Activated T-cell treated with anti-CD3 and anti-CD28 coated beads for 4 hours (primary cell): ENCODE measurements at regions not wholly inside any gene's neighbourhood (a gene's known extent, or its start where the extent isn't known, plus 50 kb on each side); places are given as distances from the start of the nearest gene placed in this dataset.
"Not testable (repeated sequence)": the region's sequence is repeated elsewhere in the genome, so short reads cannot be mapped to it uniquely, and the experiment has no call there.

ENCODE experiments used
- DNase-seq: peaks from one replicate; pipeline ENCODE4 v3.0.0-alpha.2; 2020

GRCh38 chr2:194883711-194884110, 773.3 kb upstream of the SLC39A10 start:
- DNase-seq, result no peak

DNA sequence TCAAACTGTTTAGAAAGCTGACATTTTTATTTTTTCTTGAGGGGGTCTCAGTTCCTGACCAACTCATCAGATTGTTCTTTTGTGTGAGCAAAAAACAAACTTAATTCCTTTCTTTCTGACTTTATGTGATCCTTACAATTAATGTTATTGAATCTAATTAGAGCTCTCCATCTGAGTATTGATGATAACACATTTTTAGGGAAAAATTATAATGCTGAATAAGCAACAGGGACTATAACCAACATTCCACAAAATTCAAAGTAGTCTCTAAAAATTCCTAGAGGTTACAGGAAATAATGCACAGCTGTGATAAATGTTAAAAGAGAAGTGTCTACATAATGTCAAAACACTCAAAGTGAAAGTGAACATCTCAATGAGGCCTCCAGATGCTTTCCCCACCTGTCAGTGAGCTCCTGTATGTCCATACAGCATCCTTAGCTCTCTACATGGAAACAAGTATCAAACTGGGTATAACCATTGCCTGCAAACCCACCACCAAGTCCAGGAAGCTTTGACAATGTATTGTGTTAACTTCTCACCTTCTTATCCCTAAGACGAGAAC, 786.0 kb upstream of the SLC39A10 start:
- DNase-seq, result no peak

GRCh38 chr2:194867328-194867727, 789.7 kb upstream of the SLC39A10 start:
- DNase-seq, result no peak

GRCh38 chr2:194854941-194855340, 802.1 kb upstream of the SLC39A10 start:
- no peak for DNase-seq

GRCh38 chr2:194842871-194843270, 814.2 kb upstream of the SLC39A10 start:
- no peak for DNase-seq

- not testable (repeated sequence) for DNase-seq
These were observed 822.7 kb upstream of the SLC39A10 start for GRCh38 chr2:194834371-194834770.

DNA sequence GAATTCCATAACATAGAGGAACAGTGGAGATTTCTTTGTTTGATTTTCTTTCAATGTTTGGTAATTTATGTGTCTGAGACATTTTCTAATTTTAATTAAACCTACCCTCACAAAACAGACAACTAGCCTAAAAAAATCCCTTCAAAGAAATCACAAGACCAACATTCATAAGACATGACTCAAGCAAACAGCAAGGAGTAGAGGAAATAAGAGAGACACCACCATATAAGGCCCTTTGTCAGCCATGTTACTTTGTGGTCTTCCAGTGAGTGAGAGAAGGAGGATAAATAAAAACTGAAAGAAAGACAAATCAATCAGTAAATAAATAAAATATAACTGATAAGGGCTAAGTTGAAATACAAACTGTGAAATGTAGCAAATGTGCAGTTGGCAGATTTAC, 830.8 kb upstream of the SLC39A10 start:
- no peak for DNase-seq

GRCh38 chr2:194824450-194824849, 832.6 kb upstream of the SLC39A10 start:
- no peak for DNase-seq

- no peak for DNase-seq
These were observed 834.4 kb upstream of the SLC39A10 start for GRCh38 chr2:194822657-194823056.

- no peak for DNase-seq
These were observed 834.9 kb upstream of the SLC39A10 start for GRCh38 chr2:194822097-194822496.

- no peak for DNase-seq
These were observed 837.7 kb upstream of the SLC39A10 start for GRCh38 chr2:194819367-194819766.

DNA sequence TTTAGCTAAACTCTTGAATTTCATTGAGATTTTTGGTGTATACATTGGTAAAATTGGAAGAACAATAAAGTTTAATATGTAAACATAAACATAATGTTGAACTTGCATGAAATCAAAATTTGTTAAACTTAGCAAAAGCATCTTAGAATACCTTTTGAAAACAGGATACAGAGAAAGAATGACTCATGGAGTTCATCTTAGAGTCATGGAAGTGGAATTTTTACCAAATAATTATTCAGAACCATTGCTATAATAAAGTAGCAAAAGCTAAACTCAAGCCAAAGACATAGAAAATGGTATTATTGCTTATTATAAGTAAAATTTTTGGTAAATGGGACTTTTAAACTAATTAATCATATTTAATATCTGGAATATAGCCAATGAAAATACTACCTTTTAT, 841.6 kb upstream of the SLC39A10 start:
- DNase-seq, result no peak

DNA sequence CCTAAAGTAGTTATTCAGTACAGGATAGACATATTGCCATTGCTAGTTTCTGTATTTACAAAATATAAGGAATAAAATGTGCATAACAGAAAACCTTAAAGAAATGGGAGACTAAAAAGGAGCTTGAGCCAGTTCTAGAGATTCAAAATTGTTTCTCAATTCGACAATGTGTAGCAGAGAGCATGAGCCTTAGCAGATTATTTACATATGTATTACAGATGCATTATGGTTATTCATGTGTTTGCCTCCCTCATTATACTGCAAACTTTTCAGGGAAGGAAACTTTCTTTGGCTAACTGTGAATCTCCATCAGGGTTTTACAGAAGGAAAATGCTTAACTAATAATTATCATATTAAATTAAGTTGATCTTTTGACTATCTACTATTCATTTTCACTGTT, 854.4 kb upstream of the SLC39A10 start:
- DNase-seq, result no peak

GRCh38 chr2:194787071-194787470, 870.0 kb upstream of the SLC39A10 start:
- not testable (repeated sequence) for DNase-seq

DNA sequence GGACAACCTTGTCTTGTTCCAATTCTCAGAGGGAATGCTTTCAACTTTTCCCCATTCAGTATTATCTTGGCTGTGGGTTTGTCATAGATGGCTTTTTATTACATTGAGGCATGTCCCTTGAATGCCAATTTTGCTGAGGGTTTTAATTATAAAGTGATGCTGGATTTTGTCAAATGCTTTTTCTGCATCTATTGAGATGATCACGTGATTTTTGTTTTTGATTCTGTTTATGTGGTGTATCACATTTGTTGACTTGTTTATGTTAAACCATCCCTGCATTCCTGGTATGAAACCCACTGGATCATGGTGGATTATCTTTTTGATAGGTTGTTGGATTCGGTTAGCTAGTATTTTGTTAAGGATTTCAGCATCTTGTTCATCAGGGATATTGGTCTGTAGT, 885.6 kb upstream of the SLC39A10 start:
- not testable (repeated sequence) for DNase-seq

DNA sequence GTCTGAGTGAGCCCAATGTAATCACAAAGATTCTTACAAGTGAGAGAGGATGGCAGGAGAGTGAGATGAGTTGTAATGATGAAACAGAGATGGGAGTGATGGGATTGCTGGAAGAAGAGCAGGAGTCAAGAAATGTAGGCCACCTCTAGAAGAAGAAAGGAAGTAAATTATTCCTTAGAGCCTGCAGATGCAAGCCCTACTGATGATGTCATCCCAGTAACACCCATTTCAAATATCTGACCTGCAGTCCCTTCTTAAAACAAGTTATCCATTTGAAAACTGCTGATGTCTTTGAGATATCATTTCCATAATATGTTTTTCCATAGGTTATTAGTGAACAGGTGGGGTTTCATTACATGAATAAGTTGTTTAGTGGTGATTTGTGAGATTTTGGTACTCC, 888.0 kb upstream of the SLC39A10 start:
- no peak for DNase-seq

- DNase-seq, result no peak
These were observed 891.3 kb upstream of the SLC39A10 start for GRCh38 chr2:194765723-194766122.

DNA sequence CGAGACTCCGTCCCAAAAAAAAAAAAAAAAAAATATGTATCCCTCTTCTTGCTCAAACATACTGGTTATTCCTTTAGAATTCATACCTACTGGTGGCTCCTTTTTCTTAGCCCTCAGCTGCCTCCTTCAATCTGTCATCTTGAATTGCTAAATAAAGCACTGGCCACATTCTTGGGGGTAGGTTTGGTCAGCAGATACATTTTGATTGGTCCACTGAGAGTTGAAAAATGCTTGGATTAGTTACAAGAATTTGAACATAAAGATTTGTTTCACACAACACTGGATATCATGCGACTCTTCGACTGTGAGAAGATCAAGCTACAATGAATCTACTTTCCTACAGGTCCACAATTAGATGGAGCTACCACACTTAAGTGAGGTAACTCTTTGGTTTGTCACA, 906.1 kb upstream of the SLC39A10 start:
- DNase-seq, result no peak

GRCh38 chr2:194745557-194746146, 911.4 kb upstream of the SLC39A10 start:
- DNase-seq, result no peak

DNA sequence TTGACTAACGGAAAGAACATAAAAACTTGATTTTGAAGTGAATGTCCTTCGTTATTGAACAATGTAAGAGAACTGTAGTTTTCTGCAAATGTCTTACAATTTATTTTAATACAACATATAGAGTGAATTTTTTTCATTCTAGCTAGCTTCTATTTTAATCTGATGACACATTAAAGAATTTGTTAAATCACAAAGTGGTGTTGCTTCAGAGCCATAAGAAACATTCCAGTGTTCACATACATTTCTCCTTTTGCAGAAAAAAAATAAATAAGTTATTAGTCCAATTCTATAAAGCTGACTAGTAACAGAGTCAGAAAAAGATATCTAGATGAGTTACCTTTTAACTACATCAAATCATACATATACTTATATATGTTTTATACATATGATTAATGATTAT, 914.3 kb upstream of the SLC39A10 start:
- no peak for DNase-seq

- no peak for DNase-seq
These were observed 917.8 kb upstream of the SLC39A10 start for GRCh38 chr2:194739217-194739616.

GRCh38 chr2:194735837-194736542, 921.0 kb upstream of the SLC39A10 start:
- no peak for DNase-seq

DNA sequence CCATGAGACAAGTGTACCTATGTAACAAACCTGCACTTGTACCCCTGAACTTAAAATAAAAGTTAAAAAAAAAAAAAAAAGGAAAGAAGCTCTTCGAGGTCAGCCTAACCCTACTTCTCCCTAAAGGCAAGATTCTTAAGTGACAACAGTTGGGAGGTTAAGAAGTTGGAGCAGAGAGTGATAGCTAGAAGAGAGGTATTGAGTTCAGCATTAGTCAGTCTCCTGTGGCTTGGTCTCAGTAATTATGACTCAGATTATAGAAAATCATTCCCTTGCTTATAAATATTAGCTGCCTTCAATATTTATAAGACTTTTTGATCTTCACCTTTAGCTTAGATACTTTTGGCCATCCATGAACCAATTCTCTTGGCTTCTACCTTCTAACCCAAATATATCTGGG, 926.8 kb upstream of the SLC39A10 start:
- no peak for DNase-seq

GRCh38 chr2:194725169-194725568, 931.9 kb upstream of the SLC39A10 start:
- DNase-seq, result no peak

GRCh38 chr2:194723446-194723845, 933.6 kb upstream of the SLC39A10 start:
- DNase-seq, result no peak
